Thyroid gland (tissue), 4 donors: ENCODE measurements at regions not wholly inside any gene's neighbourhood (a gene's known extent, or its start where the extent isn't known, plus 50 kb on each side); places are given as distances from the start of the nearest gene placed in this dataset.

Source experiments
- DNase-seq, 2 donors: peaks; one replicate each; pipeline ENCODE4 v3.0.0-alpha.2; 2019
- H3K27ac ChIP-seq, 3 donors: fragments of 200-600 bp; sonication (generic); 1 replicate in 2 of 3; 2 replicates in 1 of 3; pipeline ENCODE4 v1.5.1; 2016 to 2019; ENCODE audit warnings: mild to moderate bottlenecking in 1 of 3, moderate library complexity in 1 of 3
- H3K27me3 ChIP-seq: fragments of 200-600 bp; sonication (generic); one replicate; pipeline ENCODE4 v1.5.1; 2019
- H3K36me3 ChIP-seq, 2 donors: fragments of 200-600 bp; sonication (generic); one replicate each; pipeline ENCODE4 v1.5.1; 2016 to 2019
- H3K4me1 ChIP-seq, 2 donors: fragments of 200-600 bp; sonication (generic); one replicate each; pipeline ENCODE4 v1.5.1; 2017 to 2019
- H3K4me3 ChIP-seq, 3 donors: fragments of 200-600 bp; sonication (generic); replicated peaks in 1 of 3; 1 replicate in 2 of 3; 2 replicates in 1 of 3; pipeline ENCODE4 v1.5.1; 2016; ENCODE audit warnings: mild to moderate bottlenecking in 1 of 3
- H3K9me3 ChIP-seq: fragments of 200-600 bp; sonication (generic); one replicate; pipeline ENCODE4 v1.5.1; 2017
- CTCF ChIP-seq, 6 experiments: fragments of 200-600 bp in 3 of 6; fragments of 450-650 bp in 3 of 6; sonication (generic) in 3 of 6; IDR thresholded peaks; one replicate each; pipeline ENCODE4 v1.5.1; 2016 to 2019; ENCODE audit warnings: antibody characterized with exemption in 6 of 6, mild to moderate bottlenecking in 2 of 6, inconsistent platforms in 1 of 6, moderate library complexity in 1 of 6
- POLR2A ChIP-seq, 2 donors: fragments of 450-650 bp; IDR thresholded peaks; one replicate each; pipeline ENCODE4 v1.6.1; 2017; ENCODE audit warnings: antibody characterized with exemption in 2 of 2, mild to moderate bottlenecking in 2 of 2, moderate library complexity in 1 of 2
- WGBS, 2 donors: methylation state at CpG; one replicate each; pipeline ENCODE4 v1.1.5; 2017; 5-methylcytosine and 5-hydroxymethylcytosine counted together
- intact Hi-C: fragments of 100-400 bp; cut with DNase I; formaldehyde crosslinking; loops from one replicate; pipeline ENCODE4 v1.15.1; 2023

DNA sequence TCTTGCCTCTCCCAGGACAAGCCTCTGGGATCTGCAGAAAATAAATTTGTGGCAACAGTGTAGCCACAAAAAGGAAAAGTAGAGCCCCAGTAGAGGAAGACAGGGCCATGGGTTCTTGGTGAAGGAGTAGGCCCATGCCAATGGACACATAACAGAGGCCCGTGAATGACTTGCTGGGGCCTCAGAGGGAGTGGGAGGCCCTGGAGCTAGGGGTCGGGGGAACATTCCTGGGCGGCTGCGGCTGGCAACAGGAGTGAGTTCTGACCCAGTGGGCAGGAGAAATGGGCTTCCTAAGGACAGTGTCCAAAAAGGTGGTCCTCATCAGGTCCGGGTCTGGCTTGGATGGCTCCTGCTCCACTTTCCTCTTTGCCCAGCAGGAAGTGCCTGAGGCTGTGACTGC lies 260.0 kb downstream of the CCSER2 start:
- no peak for DNase-seq
- intact Hi-C loops, result no loop called here
- WGBS, 2 donors, result 85 to 95% methylated on average over 5 of the region's 5 CpGs
- Histone ChIP-seq H3K9me3 (no peaks in the 10 kb centered on the region), H3K36me3 (no peaks in the 10 kb centered on the region), H3K27me3 (no peaks in the 10 kb centered on the region), H3K4me1 (peaks cover 13 to 18% of the 10 kb centered on the region in 2 donors), H3K4me3 (no peak overlapping the region), H3K27ac (no peak overlapping the region)
- TF ChIP-seq CTCF (IDR thresholded peaks at IDR 0.05) (no peak), POLR2A (IDR thresholded peaks at IDR 0.05) (no peak)

DNA sequence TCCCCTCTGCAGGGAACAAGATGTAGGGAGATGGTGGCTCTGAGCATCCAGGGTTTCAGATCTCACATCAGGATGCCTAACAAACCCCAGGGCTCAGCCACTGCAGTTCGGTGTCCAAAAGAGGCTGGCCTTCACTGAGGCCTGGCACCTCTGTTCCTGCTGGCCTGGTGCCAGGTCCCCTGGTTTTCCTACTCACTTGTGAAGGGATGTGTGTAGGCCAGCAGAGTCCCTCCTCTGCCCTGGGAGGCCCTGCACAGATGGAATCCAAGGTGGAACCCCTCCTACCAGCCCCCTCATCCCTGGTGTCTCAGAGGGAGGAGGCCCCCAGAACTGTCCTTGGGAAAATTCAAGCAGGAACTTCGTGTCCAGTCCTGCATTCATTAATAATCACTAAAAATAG lies 260.6 kb downstream of the CCSER2 start:
- 70 to 71% methylated on average over 2 of the region's 2 CpGs for WGBS, 2 donors
- peak; percentile 22 to 25 for DNase-seq
- no peak for TF ChIP-seq CTCF (IDR thresholded peaks at IDR 0.05)
- TF ChIP-seq POLR2A (IDR thresholded peaks at IDR 0.05), result no peak
- Histone ChIP-seq H3K36me3 (no peaks in the 10 kb centered on the region), H3K27me3 (no peaks in the 10 kb centered on the region), H3K4me3 (no peak overlapping the region), H3K27ac (no peak overlapping the region), H3K4me1 (peaks cover 13 to 18% of the 10 kb centered on the region in 2 donors), H3K9me3 (no peaks in the 10 kb centered on the region)
- intact Hi-C loops, result no loop called here

DNA sequence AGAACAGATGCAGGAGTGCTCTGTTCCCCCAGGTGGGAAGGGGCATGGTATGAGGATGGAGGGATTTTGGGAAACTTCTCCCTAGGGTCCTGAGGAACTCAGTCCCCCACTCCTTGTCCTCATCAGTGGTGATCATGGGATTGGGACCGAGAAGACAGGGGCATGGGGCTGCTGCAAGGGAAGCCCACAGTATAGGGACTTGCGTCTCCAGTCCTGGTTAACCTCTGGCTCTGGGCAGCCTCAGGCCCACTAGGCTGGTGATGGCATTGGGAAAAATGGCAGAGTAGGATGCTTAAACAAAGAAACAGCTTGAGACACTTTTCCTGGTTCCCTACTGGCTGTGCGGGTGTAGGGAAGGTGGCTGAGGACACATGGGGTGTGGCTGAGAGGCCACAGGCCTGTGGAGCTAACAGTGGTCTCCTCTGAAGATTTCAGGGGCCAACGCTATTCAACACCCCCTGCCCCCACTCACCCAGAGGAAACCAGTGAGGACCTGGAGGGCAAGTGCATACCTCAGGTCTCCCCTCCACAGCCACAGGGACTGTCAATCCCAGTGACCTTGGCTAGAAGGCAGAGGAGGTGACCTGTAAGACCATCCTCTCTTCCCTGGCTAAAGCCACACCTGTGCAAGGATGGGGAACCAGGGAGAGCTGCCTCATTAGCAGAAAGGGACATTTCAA lies 261.3 kb downstream of the CCSER2 start:
- H3K27me3 ChIP-seq, result no peaks in the 10 kb centered on the region
- TF ChIP-seq CTCF (IDR thresholded peaks at IDR 0.05) (no peak), POLR2A (IDR thresholded peaks at IDR 0.05) (no peak)
- H3K36me3 ChIP-seq, result no peaks in the 10 kb centered on the region
- intact Hi-C loops, result no loop called here
- DNase-seq, result no peak
- H3K4me3 ChIP-seq, result no peak overlapping the region
- peaks cover 13 to 18% of the 10 kb centered on the region in 2 donors for H3K4me1 ChIP-seq
- no peaks in the 10 kb centered on the region for H3K9me3 ChIP-seq
- WGBS, 2 donors, result 81 to 88% methylated on average over 4 of the region's 4 CpGs
- H3K27ac ChIP-seq, result peak overlapping the region in 2 of 3 donors; percentile 2 to 53

DNA sequence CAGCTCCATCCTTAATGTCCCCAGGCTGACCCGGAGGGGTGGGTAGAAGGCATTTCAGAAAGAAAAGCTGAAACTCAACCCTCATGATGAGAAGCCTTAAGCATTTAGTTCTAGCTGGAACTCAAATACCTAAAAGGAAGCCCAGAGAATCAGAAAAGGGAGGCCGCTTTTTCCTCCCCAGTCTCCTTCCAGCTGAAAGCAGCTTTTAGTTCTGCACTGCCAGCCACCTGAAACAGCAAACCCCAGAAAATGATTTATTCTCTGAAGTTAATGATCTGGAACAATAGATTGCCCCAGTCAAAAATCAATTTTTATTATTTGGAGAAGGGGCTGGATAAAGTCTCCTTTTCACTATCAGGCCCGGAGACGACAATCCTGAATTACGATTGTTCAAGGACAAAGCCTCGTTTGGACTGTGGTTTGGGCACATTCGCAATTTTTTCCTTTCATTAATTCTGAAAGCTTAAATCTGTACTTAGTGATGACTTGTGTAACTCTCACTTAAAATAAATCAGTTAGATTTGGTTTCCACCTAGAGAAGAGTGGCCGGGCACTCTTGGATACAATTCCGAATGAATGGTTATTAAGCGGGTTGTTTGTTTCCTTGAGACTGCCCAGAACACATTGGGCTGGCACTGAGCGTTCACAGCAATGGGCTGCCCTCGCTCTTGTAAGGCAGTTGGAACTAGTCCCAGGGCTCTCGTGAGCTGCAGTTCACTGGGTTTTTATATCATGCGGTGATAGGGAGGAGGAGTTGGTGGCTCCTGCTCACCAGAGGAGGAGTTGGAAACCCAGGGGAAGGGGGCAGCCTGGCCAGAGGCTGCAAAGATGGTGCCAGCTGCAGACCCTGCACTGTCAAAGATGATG lies 262.2 kb downstream of the CCSER2 start:
- no peak overlapping the region for H3K4me3 ChIP-seq
- WGBS, 2 donors, result 32 to 44% methylated on average over 14 of the region's 14 CpGs
- intact Hi-C loops, result no loop called here

More for the DNA sequence above, 262.2 kb downstream of the CCSER2 start:
- Histone ChIP-seq H3K27me3 (no peaks in the 10 kb centered on the region), H3K4me1 (peaks cover 13 to 18% of the 10 kb centered on the region in 2 donors), H3K27ac (peak overlapping the region; percentile 2 to 53 (median 17)), H3K9me3 (no peaks in the 10 kb centered on the region), H3K36me3 (no peaks in the 10 kb centered on the region)
- DNase-seq, result peak; percentile 95
- TF ChIP-seq CTCF (IDR thresholded peaks at IDR 0.05) (no peak), POLR2A (IDR thresholded peaks at IDR 0.05) (no peak)
